ENCODE measurements at regions not wholly inside any gene's neighbourhood (a gene's known extent, or its start where the extent isn't known, plus 50 kb on each side); places are given as distances from the start of the nearest gene placed in this dataset.

DNA sequence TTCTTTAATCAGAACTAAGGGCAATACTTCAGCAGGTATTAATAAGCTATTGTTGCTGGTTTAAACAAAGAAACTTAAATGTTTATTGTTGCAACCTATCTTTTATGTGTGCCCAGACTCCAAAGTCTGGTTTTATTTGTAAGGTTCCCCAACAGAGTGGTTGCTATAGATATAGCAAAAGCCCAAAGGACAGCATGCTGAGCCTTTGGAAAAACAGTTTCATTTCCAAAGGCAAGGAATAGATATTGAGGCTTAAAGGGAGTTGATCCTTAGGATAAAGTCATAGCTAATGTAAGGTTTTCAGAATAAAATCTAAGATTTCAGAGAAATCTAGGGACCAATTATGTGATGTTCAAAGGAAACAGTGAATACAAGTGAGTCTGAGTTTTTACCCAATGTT lies 413.2 kb upstream of the SLC14A2 start:
- DNase-seq (ENCODE audit: low spot score in 2 of 2), result no peak
- Histone ChIP-seq H3K4me3 (no peak overlapping the region), H3K9me3 (no peaks in the 10 kb centered on the region), H3K36me3 (no peaks in the 10 kb centered on the region), H3K27ac (no peak overlapping the region), H3K4me1 (no peaks in the 10 kb centered on the region), H3K27me3 (no peaks in the 10 kb centered on the region)
- TF ChIP-seq, protein P1, sequence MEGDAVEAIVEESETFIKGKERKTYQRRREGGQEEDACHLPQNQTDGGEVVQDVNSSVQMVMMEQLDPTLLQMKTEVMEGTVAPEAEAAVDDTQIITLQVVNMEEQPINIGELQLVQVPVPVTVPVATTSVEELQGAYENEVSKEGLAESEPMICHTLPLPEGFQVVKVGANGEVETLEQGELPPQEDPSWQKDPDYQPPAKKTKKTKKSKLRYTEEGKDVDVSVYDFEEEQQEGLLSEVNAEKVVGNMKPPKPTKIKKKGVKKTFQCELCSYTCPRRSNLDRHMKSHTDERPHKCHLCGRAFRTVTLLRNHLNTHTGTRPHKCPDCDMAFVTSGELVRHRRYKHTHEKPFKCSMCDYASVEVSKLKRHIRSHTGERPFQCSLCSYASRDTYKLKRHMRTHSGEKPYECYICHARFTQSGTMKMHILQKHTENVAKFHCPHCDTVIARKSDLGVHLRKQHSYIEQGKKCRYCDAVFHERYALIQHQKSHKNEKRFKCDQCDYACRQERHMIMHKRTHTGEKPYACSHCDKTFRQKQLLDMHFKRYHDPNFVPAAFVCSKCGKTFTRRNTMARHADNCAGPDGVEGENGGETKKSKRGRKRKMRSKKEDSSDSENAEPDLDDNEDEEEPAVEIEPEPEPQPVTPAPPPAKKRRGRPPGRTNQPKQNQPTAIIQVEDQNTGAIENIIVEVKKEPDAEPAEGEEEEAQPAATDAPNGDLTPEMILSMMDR (IDR thresholded peaks at IDR 0.05), result no peak
- no peak for TF ChIP-seq POLR2A (IDR thresholded peaks at IDR 0.05)
- TF ChIP-seq EP300 (IDR thresholded peaks at IDR 0.05), result no peak
- no peak for TF ChIP-seq POLR2AphosphoS5 (IDR thresholded peaks at IDR 0.05)

DNA sequence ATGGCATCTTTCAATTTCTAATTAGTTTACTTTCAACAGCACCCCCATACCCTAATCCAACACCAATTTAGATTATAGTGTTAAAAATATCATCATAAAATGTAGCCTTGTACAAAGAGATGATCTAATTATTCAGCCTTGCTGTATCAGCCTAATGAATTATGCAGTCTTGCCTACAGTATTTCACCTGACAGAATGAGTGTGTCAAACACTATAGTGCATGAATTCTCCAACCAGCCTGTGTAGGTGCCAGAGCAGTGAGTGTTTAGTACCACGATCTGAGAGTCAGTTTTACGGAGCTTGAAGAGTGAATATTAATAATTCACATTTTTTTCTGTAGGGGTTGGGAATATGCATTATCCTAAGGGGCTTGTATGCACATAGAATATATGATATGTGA lies 411.6 kb upstream of the SLC14A2 start:
- Histone ChIP-seq H3K4me3 (no peak overlapping the region), H3K4me1 (no peaks in the 10 kb centered on the region), H3K27ac (no peak overlapping the region), H3K9me3 (no peaks in the 10 kb centered on the region), H3K27me3 (no peaks in the 10 kb centered on the region), H3K36me3 (no peaks in the 10 kb centered on the region)
- WGBS, result 82% methylated on average over 2 of the region's 2 CpGs
- no peak for TF ChIP-seq POLR2AphosphoS5 (IDR thresholded peaks at IDR 0.05)
- TF ChIP-seq POLR2A (IDR thresholded peaks at IDR 0.05), result no peak
- TF ChIP-seq EP300 (IDR thresholded peaks at IDR 0.05), result no peak
- TF ChIP-seq, protein P1 (IDR thresholded peaks at IDR 0.05), result no peak
- no peak for DNase-seq (ENCODE audit: low spot score in 2 of 2)

DNA sequence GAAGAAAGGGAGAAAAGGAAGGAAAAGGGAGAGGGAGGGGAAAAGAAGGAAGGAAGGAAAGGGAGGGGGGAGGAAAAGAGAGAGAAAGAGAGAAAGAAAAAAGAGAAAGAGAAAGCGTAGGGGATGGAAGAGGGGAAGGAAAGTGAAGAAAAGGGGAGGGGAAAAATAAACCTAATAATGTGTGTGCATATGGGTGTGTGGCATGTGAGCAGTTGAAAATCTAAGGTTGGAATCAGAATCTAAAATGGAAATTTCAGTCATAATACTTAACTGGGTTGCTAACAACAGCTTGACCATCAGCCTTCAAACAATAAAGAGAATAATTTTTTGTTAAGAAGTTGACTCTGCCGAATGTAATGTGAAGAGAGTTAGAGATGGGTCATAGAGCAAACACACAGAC lies 407.9 kb upstream of the SLC14A2 start:
- H3K9me3 ChIP-seq, result no peaks in the 10 kb centered on the region
- H3K36me3 ChIP-seq, result no peaks in the 10 kb centered on the region
- H3K27me3 ChIP-seq, result no peaks in the 10 kb centered on the region
- DNase-seq (ENCODE audit: low spot score in 2 of 2), result no peak
- WGBS, result 83% methylated on average over 2 of the region's 2 CpGs
- TF ChIP-seq POLR2AphosphoS5 (IDR thresholded peaks at IDR 0.05) (no peak), EP300 (IDR thresholded peaks at IDR 0.05) (no peak), POLR2A (IDR thresholded peaks at IDR 0.05) (no peak)
- TF ChIP-seq, protein P1 (IDR thresholded peaks at IDR 0.05), result no peak
- H3K27ac ChIP-seq, result no peak overlapping the region
- H3K4me3 ChIP-seq, result no peak overlapping the region
- no peaks in the 10 kb centered on the region for H3K4me1 ChIP-seq

DNA sequence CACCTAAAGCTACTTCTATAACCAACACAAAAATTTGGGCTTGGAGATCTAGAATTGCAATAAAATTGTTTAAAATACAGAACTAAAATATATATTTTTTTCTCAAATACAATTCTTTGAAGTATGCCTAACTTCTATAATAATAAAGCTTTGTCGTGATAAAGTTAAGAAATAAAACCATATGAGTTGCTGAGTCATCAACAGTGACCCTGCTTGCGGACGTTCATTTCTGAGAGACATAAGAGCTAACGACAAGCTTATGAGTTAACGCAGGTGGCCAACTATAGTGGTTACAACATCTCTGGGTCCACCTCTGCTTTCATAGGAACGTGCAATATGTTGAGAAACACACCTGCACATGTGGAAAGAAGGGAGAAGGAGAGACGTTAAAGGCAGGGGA lies 407.1 kb upstream of the SLC14A2 start:
- no peak for DNase-seq (ENCODE audit: low spot score in 2 of 2)
- no peaks in the 10 kb centered on the region for H3K27me3 ChIP-seq
- WGBS, result 77% methylated on average over 7 of the region's 7 CpGs
- H3K4me1 ChIP-seq, result no peaks in the 10 kb centered on the region
- no peaks in the 10 kb centered on the region for H3K9me3 ChIP-seq
- TF ChIP-seq EP300 (IDR thresholded peaks at IDR 0.05) (no peak), POLR2AphosphoS5 (IDR thresholded peaks at IDR 0.05) (no peak), POLR2A (IDR thresholded peaks at IDR 0.05) (no peak)
- TF ChIP-seq, protein P1 (IDR thresholded peaks at IDR 0.05), result no peak
- no peak overlapping the region for H3K4me3 ChIP-seq
- no peak overlapping the region for H3K27ac ChIP-seq
- H3K36me3 ChIP-seq, result no peaks in the 10 kb centered on the region

DNA sequence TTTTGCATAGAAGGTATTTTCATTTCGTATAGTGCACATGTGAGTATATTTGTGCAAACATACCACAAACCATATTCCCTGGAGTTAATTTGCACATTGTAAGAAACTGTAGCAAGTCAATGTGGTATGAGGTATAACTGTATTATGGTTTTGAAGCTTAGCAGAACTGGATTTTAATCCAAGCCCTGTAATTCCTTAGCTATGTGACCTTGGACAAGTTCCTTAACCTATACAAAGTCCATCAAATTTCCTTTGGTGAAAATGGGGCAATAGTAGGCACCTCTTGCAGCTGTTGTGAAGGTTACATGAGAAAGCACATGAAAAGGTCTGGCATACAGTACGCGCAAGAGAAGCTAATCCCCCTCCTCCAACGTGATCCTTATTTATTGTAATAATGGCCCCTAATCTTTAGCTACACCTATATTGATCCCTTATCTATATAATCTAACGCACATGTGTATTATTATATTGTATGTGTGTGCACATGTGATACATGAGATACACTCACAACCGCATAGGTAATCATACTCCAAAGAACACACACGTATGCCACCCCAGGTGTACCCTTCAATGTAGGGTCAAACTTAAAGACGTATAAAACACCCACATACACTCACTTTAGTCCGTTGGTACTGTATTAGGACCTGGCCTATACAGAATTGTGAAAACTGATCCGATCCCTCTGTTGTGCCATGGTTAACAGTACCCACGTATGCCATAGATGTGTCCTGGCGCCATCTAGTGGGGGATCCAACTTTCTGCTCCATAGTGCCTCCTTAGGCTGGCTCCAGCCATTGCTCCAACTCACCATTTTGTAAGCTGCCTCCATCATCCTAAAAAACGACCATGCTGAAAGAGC lies 402.9 kb upstream of the SLC14A2 start:
- no peaks in the 10 kb centered on the region for H3K27me3 ChIP-seq
- H3K36me3 ChIP-seq, result no peaks in the 10 kb centered on the region
- 60% methylated on average over 13 of the region's 13 CpGs for WGBS
- H3K9me3 ChIP-seq, result no peaks in the 10 kb centered on the region
- no peak for TF ChIP-seq EP300 (IDR thresholded peaks at IDR 0.05)
- TF ChIP-seq, protein P1 (IDR thresholded peaks at IDR 0.05), result peak; percentile 62 to 82
- no peak overlapping the region for H3K4me3 ChIP-seq
- no peaks in the 10 kb centered on the region for H3K4me1 ChIP-seq
- peak; percentile 87 for DNase-seq (ENCODE audit: low spot score in 2 of 2)
- H3K27ac ChIP-seq, result no peak overlapping the region
